Ammon's horn (tissue), 1 donor: ENCODE measurements at regions not wholly inside any gene's neighbourhood (a gene's known extent, or its start where the extent isn't known, plus 50 kb on each side); places are given as distances from the start of the nearest gene placed in this dataset.

Experiments used
- DNase-seq: peaks from one replicate; pipeline ENCODE4 v3.0.0-alpha.2; 2016; ENCODE audit warnings: low spot score

GRCh38 chr5:68534956-68535520, 319.5 kb downstream of the PIK3R1 start:
- DNase-seq, result no peak

GRCh38 chr5:68538814-68539420, 323.4 kb downstream of the PIK3R1 start:
- DNase-seq, result no peak

GRCh38 chr5:68540798-68541590, 325.4 kb downstream of the PIK3R1 start:
- DNase-seq, result no peak

- no peak for DNase-seq
Measured at GRCh38 chr5:68542207-68542606, 326.7 kb downstream of the PIK3R1 start.

- DNase-seq, result peak; percentile 28
Measured at GRCh38 chr5:68543212-68543611, 327.7 kb downstream of the PIK3R1 start.

GRCh38 chr5:68544091-68544647, 328.6 kb downstream of the PIK3R1 start:
- no peak for DNase-seq

- DNase-seq, result no peak
Measured at GRCh38 chr5:68544648-68545552, 329.3 kb downstream of the PIK3R1 start.

GRCh38 chr5:68545636-68546295, 330.2 kb downstream of the PIK3R1 start:
- no peak for DNase-seq

GRCh38 chr5:68547056-68547455, 331.5 kb downstream of the PIK3R1 start:
- DNase-seq, result no peak

GRCh38 chr5:68547622-68548021, 332.1 kb downstream of the PIK3R1 start:
- DNase-seq, result no peak

- DNase-seq, result no peak
Measured at GRCh38 chr5:68548959-68549676, 333.6 kb downstream of the PIK3R1 start.

GRCh38 chr5:68550015-68550414, 334.5 kb downstream of the PIK3R1 start:
- no peak for DNase-seq

- DNase-seq, result no peak
Measured at GRCh38 chr5:68551436-68551835, 335.9 kb downstream of the PIK3R1 start.

- peak; percentile 31 for DNase-seq
Measured at GRCh38 chr5:68554571-68555279, 339.2 kb downstream of the PIK3R1 start.

GRCh38 chr5:68555907-68556681, 340.5 kb downstream of the PIK3R1 start:
- DNase-seq, result no peak

GRCh38 chr5:68557162-68557936, 341.8 kb downstream of the PIK3R1 start:
- DNase-seq, result no peak

- peak; percentile 74 for DNase-seq
Measured at GRCh38 chr5:68562308-68562707, 346.8 kb downstream of the PIK3R1 start.

GRCh38 chr5:68565427-68565826, 349.9 kb downstream of the PIK3R1 start:
- no peak for DNase-seq
